H9 (cell line): ENCODE measurements at regions not wholly inside any gene's neighbourhood (a gene's known extent, or its start where the extent isn't known, plus 50 kb on each side); places are given as distances from the start of the nearest gene placed in this dataset.

Source experiments
- DNase-seq: peaks from one replicate; pipeline ENCODE4 v3.0.0-alpha.2; 2017
- H2AFZ ChIP-seq: one replicate; pipeline ENCODE4 v1.6.1; 2013; ENCODE audit warnings: mild to moderate bottlenecking, low read length, control low read depth, moderate library complexity
- H2AK5ac ChIP-seq: 2 replicates; pipeline ENCODE4 v1.6.1; 2013; ENCODE audit warnings: low read length, control low read depth, mixed read lengths; ENCODE audit not compliant: insufficient read length
- H2BK120ac ChIP-seq: one replicate; pipeline ENCODE4 v1.6.1; 2013; ENCODE audit warnings: low read depth, mild to moderate bottlenecking, low read length, control low read depth, inconsistent platforms; ENCODE audit not compliant: poor library complexity, severe bottlenecking
- H2BK12ac ChIP-seq: 2 replicates; pipeline ENCODE4 v1.6.1; 2013; ENCODE audit warnings: low read length, control low read depth, mixed read lengths, low read depth; ENCODE audit not compliant: insufficient read length
- H2BK15ac ChIP-seq: 2 replicates; pipeline ENCODE4 v1.6.1; 2013; ENCODE audit warnings: low read depth, low read length, control low read depth
- H2BK20ac ChIP-seq: one replicate; pipeline ENCODE4 v1.6.1; 2013; ENCODE audit warnings: low read depth, mild to moderate bottlenecking, low read length, control low read depth, inconsistent platforms; ENCODE audit not compliant: poor library complexity, severe bottlenecking
- H2BK5ac ChIP-seq: 2 replicates; pipeline ENCODE4 v1.6.1; 2013; ENCODE audit warnings: low read length, control low read depth, mixed read lengths; ENCODE audit not compliant: insufficient read length
- H3K14ac ChIP-seq: 2 replicates; pipeline ENCODE4 v1.6.1; 2013; ENCODE audit warnings: low read length, control low read depth; ENCODE audit not compliant: insufficient read depth
- H3K18ac ChIP-seq: 2 replicates; pipeline ENCODE4 v1.6.1; 2013; ENCODE audit warnings: low read depth, mild to moderate bottlenecking, mixed read lengths, low read length, control low read depth; ENCODE audit not compliant: insufficient read length
- H3K23ac ChIP-seq: 2 replicates; pipeline ENCODE4 v1.6.1; 2013; ENCODE audit warnings: low read length, control low read depth, mixed read lengths, low read depth; ENCODE audit not compliant: insufficient read length
- H3K23me2 ChIP-seq: 2 replicates; pipeline ENCODE4 v1.6.1; 2013; ENCODE audit warnings: low read depth, mild to moderate bottlenecking, mixed read lengths, low read length, control low read depth; ENCODE audit not compliant: insufficient read length, poor library complexity, severe bottlenecking
- H3K27ac ChIP-seq: 2 replicates; pipeline ENCODE4 v1.5.1; 2013; ENCODE audit warnings: low read length, control low read depth, mixed read lengths, low read depth; ENCODE audit not compliant: insufficient read length
- H3K27me3 ChIP-seq: 2 replicates; pipeline ENCODE4 v1.6.1; 2013; ENCODE audit warnings: low read length, control low read depth, inconsistent platforms; ENCODE audit not compliant: insufficient read depth
- H3K4ac ChIP-seq: 2 replicates; pipeline ENCODE4 v1.6.1; 2013; ENCODE audit warnings: low read depth, mild to moderate bottlenecking, control low read depth, inconsistent platforms, low read length, moderate library complexity
- H3K4me1 ChIP-seq: 2 replicates; pipeline ENCODE4 v1.6.1; 2013; ENCODE audit warnings: low read length, control low read depth, inconsistent platforms; ENCODE audit not compliant: insufficient read depth
- H3K4me2 ChIP-seq: 2 replicates; pipeline ENCODE4 v1.6.1; 2013; ENCODE audit warnings: low read length, control low read depth, mixed read lengths; ENCODE audit not compliant: insufficient read length, insufficient read depth
- H3K56ac ChIP-seq: 2 replicates; pipeline ENCODE4 v1.6.1; 2013; ENCODE audit warnings: low read depth, mild to moderate bottlenecking, mixed read lengths, low read length, control low read depth; ENCODE audit not compliant: insufficient read length
- H3K79me1 ChIP-seq: 2 replicates; pipeline ENCODE4 v1.6.1; 2013; ENCODE audit warnings: low read depth, mild to moderate bottlenecking, moderate library complexity, low read length, control low read depth, inconsistent platforms; ENCODE audit not compliant: insufficient read depth, poor library complexity, severe bottlenecking
- H3K79me2 ChIP-seq: 2 replicates; pipeline ENCODE4 v1.6.1; 2013; ENCODE audit warnings: low read length, control low read depth, inconsistent platforms; ENCODE audit not compliant: insufficient read depth
- H3K9ac ChIP-seq: 2 replicates; pipeline ENCODE4 v1.6.1; 2013; ENCODE audit warnings: low read length, control low read depth, mixed read lengths; ENCODE audit not compliant: insufficient read length; ENCODE audit errors: extremely low read depth
- H3K9me3 ChIP-seq: one replicate; pipeline ENCODE4 v1.6.1; 2013; ENCODE audit warnings: low read depth, low read length, inconsistent platforms; ENCODE audit not compliant: control insufficient read depth
- H3T11ph ChIP-seq: one replicate; pipeline ENCODE4 v1.6.1; 2013; ENCODE audit warnings: mild to moderate bottlenecking, low read length, control low read depth, inconsistent platforms
- H4K20me1 ChIP-seq: one replicate; pipeline ENCODE4 v1.6.1; 2013; ENCODE audit not compliant: control insufficient read depth, insufficient read length, insufficient read depth
- H4K5ac ChIP-seq: 2 replicates; pipeline ENCODE4 v1.6.1; 2013; ENCODE audit warnings: low read depth, mild to moderate bottlenecking, mixed read lengths, low read length, control low read depth; ENCODE audit not compliant: insufficient read length
- H4K8ac ChIP-seq: replicated peaks from 2 replicates; pipeline ENCODE4 v1.6.1; 2013; ENCODE audit warnings: low read length, control low read depth, mixed read lengths, low read depth; ENCODE audit not compliant: insufficient read length
- H4K91ac ChIP-seq: 2 replicates; pipeline ENCODE4 v1.6.1; 2013; ENCODE audit warnings: low read depth, mild to moderate bottlenecking, moderate library complexity, mixed read lengths, low read length, control low read depth; ENCODE audit not compliant: insufficient read length
- H3K27ac Mint-ChIP-seq, 3 experiments: 2 replicates in 2 of 3; 3 replicates in 1 of 3; pipeline ENCODE4 v1.8.0; 2020 to 2021; ENCODE audit warnings: mixed read lengths in 3 of 3, mild to moderate bottlenecking in 1 of 3, moderate library complexity in 1 of 3
- H3K27me3 Mint-ChIP-seq: 2 replicates; pipeline ENCODE4 v1.8.0; 2021; ENCODE audit warnings: low read depth, mild to moderate bottlenecking, moderate library complexity, mixed read lengths
- H3K36me3 Mint-ChIP-seq, 3 experiments: 2 replicates in 2 of 3; 3 replicates in 1 of 3; pipeline ENCODE4 v1.8.0; 2020 to 2021; ENCODE audit warnings: low read depth in 3 of 3, mixed read lengths in 3 of 3; ENCODE audit not compliant: insufficient read depth in 1 of 3
- H3K4me1 Mint-ChIP-seq, 2 experiments: 2 replicates each; pipeline ENCODE4 v1.8.0; 2020; ENCODE audit warnings: mixed read lengths in 2 of 2
- H3K4me3 Mint-ChIP-seq, 2 experiments: 2 replicates in 1 of 2; 3 replicates in 1 of 2; pipeline ENCODE4 v1.8.0; 2020 to 2021; ENCODE audit warnings: mild to moderate bottlenecking in 2 of 2, mixed read lengths in 2 of 2, moderate library complexity in 1 of 2
- H3K9me3 Mint-ChIP-seq, 2 experiments: 2 replicates in 1 of 2; 3 replicates in 1 of 2; pipeline ENCODE4 v1.8.0; 2020; ENCODE audit warnings: mild to moderate bottlenecking in 2 of 2, mixed read lengths in 2 of 2, moderate library complexity in 1 of 2
- CTCF ChIP-seq: fragments of 200-600 bp; sonication (generic); conservative IDR thresholded peaks from 3 replicates; pipeline ENCODE4 v1.8.0; 2021; ENCODE audit warnings: antibody characterized with exemption, mild to moderate bottlenecking
- WGBS: extraction: QIAGEN DNeasy Blood & Tissue Kit; methylation state at CpG from one replicate; pipeline ENCODE4 v1.1.7; 2013; ENCODE audit warnings: missing lambda C conversion rate, low lambda C conversion rate, mixed read lengths; ENCODE audit not compliant: insufficient read length; ENCODE audit errors: extremely low coverage; 5-methylcytosine and 5-hydroxymethylcytosine counted together

DNA sequence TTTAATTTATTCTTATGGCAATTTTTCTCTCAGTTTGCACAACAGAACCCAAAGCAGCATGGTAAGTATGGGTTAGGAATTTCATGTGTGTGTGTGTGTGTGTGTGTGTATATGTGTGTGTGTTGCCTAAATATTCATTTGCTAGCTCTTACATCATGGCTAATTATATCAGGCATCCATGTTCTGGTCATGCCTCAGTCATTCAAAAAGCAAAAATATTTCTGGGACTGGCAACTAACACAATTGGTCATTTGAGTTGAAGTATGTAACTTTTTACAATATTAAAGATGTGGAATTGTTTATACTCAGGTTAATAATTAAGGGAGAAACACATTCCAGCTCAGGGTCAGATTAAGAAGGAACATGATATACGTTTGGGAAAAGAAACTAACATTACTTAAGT lies 67.6 kb upstream of the PHYHIPL start:
- no peak overlapping the region for H4K8ac ChIP-seq
- no peak overlapping the region for H3K56ac ChIP-seq
- H3K9me3 ChIP-seq: no peaks in the 10 kb centered on the region
- H3K27me3 Mint-ChIP-seq: peaks cover 12% of the 10 kb centered on the region
- no peaks in the 10 kb centered on the region for H3K79me2 ChIP-seq
- no peak overlapping the region for H4K5ac ChIP-seq
- no peak for DNase-seq
- TF ChIP-seq CTCF: no peak
- no peaks in the 10 kb centered on the region for H4K20me1 ChIP-seq
- no peak overlapping the region for H3K18ac ChIP-seq
- H2AK5ac ChIP-seq: no peak overlapping the region
- H3K23ac ChIP-seq: no peak overlapping the region
- no peak overlapping the region for H2BK20ac ChIP-seq
- peaks cover 4 to 8% of the 10 kb centered on the region in 2 experiments for H3K4me1 Mint-ChIP-seq
- H3K4ac ChIP-seq: no peak overlapping the region
- H3K23me2 ChIP-seq: no peaks in the 10 kb centered on the region
- H3K79me1 ChIP-seq: no peaks in the 10 kb centered on the region
- no peak overlapping the region for H4K91ac ChIP-seq
- H3K4me1 ChIP-seq: no peaks in the 10 kb centered on the region
- H2AFZ ChIP-seq: no peak overlapping the region
- H3K4me2 ChIP-seq: no peak overlapping the region
- H3T11ph ChIP-seq: no peak overlapping the region
- H2BK5ac ChIP-seq: no peak overlapping the region
- H3K4me3 Mint-ChIP-seq: no peak overlapping the region
- H3K27me3 ChIP-seq: no peaks in the 10 kb centered on the region
- H3K9ac ChIP-seq: no peak overlapping the region
- H3K14ac ChIP-seq: no peak overlapping the region
- no CpG with 5 or more reads among the region's 1 CpG for WGBS
- H3K9me3 Mint-ChIP-seq: no peaks in the 10 kb centered on the region
- H2BK15ac ChIP-seq: no peak overlapping the region
- H2BK12ac ChIP-seq: no peak overlapping the region
- no peak overlapping the region for H2BK120ac ChIP-seq
- H3K36me3 Mint-ChIP-seq: no peaks in the 10 kb centered on the region
- no peak overlapping the region for H3K27ac ChIP-seq
- H3K27ac Mint-ChIP-seq: no peak overlapping the region
